Parathyroid adenoma (tissue), 2 donors: ENCODE measurements at regions not wholly inside any gene's neighbourhood (a gene's known extent, or its start where the extent isn't known, plus 50 kb on each side); places are given as distances from the start of the nearest gene placed in this dataset.

ENCODE experiments used
- H2AFZ ChIP-seq: fragments of 300-600 bp; sonication (generic); one replicate; pipeline ENCODE4 v1.7.0; 2017; ENCODE audit warnings: antibody characterized with exemption, mild to moderate bottlenecking
- H3K27ac ChIP-seq: fragments of 300-600 bp; sonication (generic); one replicate; pipeline ENCODE4 v1.7.0; 2017
- H3K27me3 ChIP-seq: fragments of 300-600 bp; sonication (generic); one replicate; pipeline ENCODE4 v1.7.0; 2017; ENCODE audit warnings: low read length; ENCODE audit not compliant: control insufficient read depth, insufficient read depth
- H3K36me3 ChIP-seq: fragments of 300-600 bp; sonication (generic); one replicate; pipeline ENCODE4 v1.7.0; 2017; ENCODE audit warnings: low read length; ENCODE audit not compliant: control insufficient read depth, insufficient read depth
- H3K4me1 ChIP-seq: fragments of 300-600 bp; sonication (generic); one replicate; pipeline ENCODE4 v1.7.0; 2017; ENCODE audit warnings: control low read depth
- H3K4me2 ChIP-seq: fragments of 300-600 bp; sonication (generic); one replicate; pipeline ENCODE4 v1.7.0; 2017; ENCODE audit warnings: low read length
- H3K4me3 ChIP-seq: fragments of 300-600 bp; sonication (generic); one replicate; pipeline ENCODE4 v1.7.0; 2017; ENCODE audit warnings: low read depth, low read length
- H3K79me2 ChIP-seq: fragments of 300-600 bp; sonication (generic); one replicate; pipeline ENCODE4 v1.7.0; 2017; ENCODE audit warnings: control low read depth
- H3K9ac ChIP-seq: fragments of 300-600 bp; sonication (generic); one replicate; pipeline ENCODE4 v1.7.0; 2017; ENCODE audit warnings: mild to moderate bottlenecking
- H3K9me3 ChIP-seq: fragments of 300-600 bp; sonication (generic); one replicate; pipeline ENCODE4 v1.7.0; 2017; ENCODE audit warnings: low read length; ENCODE audit not compliant: control insufficient read depth
- TF ChIP-seq, protein P1 (sequence below): fragments of 300-600 bp; sonication (generic); IDR thresholded peaks from one replicate; pipeline ENCODE4 v1.7.0; 2017; ENCODE audit warnings: antibody characterized with exemption, mild to moderate bottlenecking
- donor health status: primary hyperparathyroidism.

DNA sequence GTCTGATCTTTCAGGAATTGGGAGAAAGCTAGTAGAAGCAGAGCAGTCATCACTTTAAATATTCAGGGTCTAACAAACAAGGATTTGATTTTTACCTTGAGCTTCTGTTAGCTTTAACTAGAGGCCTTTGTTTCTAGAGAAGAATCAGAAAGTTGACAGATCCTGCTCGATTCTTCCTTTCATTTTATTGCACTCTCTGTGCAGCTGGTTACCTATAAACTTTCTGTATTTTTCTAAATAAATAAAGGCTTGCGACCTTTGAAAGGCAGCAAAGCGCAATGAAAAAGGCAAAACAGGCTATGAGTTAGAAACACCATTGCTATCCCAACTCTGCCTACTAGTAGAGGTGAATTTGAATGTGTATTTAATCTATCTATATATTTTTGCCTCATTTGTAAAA, 101.4 kb upstream of the NPY2R start:
- Histone ChIP-seq H3K4me3 (no peak overlapping the region), H3K4me2 (no peak overlapping the region), H3K36me3 (no peaks in the 10 kb centered on the region), H3K9me3 (no peaks in the 10 kb centered on the region), H2AFZ (no peak overlapping the region), H3K79me2 (no peaks in the 10 kb centered on the region), H3K27me3 (no peaks in the 10 kb centered on the region), H3K4me1 (no peaks in the 10 kb centered on the region), H3K9ac (no peak overlapping the region), H3K27ac (no peak overlapping the region)
- TF ChIP-seq, protein P1, sequence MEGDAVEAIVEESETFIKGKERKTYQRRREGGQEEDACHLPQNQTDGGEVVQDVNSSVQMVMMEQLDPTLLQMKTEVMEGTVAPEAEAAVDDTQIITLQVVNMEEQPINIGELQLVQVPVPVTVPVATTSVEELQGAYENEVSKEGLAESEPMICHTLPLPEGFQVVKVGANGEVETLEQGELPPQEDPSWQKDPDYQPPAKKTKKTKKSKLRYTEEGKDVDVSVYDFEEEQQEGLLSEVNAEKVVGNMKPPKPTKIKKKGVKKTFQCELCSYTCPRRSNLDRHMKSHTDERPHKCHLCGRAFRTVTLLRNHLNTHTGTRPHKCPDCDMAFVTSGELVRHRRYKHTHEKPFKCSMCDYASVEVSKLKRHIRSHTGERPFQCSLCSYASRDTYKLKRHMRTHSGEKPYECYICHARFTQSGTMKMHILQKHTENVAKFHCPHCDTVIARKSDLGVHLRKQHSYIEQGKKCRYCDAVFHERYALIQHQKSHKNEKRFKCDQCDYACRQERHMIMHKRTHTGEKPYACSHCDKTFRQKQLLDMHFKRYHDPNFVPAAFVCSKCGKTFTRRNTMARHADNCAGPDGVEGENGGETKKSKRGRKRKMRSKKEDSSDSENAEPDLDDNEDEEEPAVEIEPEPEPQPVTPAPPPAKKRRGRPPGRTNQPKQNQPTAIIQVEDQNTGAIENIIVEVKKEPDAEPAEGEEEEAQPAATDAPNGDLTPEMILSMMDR: no peak

DNA sequence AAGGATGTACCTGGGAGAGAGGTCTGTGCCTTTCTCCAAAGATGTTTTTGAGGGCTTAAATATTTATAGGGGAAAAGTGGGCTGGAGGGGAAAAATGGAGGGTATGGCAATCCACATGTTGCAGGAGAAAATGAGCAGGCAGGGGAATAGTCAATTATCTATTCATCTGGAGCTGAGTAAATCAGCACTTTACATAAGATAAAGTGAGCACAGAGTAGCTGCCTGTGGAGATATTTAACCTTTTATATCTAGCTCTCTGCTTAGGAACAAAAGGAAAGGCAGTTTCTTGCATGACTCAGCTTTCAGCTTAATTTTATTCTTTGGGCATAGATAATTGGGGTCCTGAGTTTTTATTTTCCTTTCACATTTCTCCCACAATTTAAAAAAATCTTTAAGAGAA, 93.6 kb upstream of the NPY2R start:
- H3K4me3 ChIP-seq: no peak overlapping the region
- H3K4me2 ChIP-seq: no peak overlapping the region
- TF ChIP-seq, protein P1: no peak
- H3K79me2 ChIP-seq: no peaks in the 10 kb centered on the region
- H3K27ac ChIP-seq: no peak overlapping the region
- H3K36me3 ChIP-seq: no peaks in the 10 kb centered on the region
- no peak overlapping the region for H2AFZ ChIP-seq
- H3K9ac ChIP-seq: no peak overlapping the region
- H3K4me1 ChIP-seq: no peaks in the 10 kb centered on the region
- no peaks in the 10 kb centered on the region for H3K27me3 ChIP-seq
- H3K9me3 ChIP-seq: no peaks in the 10 kb centered on the region

DNA sequence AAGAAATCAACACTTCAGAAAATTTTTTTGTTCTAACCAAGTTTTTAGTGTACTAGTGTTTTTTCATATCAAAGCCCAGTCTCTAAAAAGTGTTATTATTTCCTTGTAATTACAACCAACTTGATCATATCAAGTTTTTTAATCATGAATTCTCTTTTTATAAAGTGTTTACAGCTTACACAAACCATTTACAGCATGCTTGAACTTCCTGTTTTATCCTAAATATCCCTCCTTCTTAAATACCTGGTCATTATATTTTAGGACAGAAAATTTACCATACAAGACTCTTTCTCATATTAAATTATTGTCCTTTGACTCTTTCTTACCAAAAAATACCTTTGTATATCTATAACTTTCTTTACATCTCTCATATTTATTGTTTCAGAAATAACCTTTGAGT, 89.4 kb upstream of the NPY2R start:
- no peak overlapping the region for H3K9ac ChIP-seq
- H3K27ac ChIP-seq: no peak overlapping the region
- TF ChIP-seq, protein P1: no peak
- H3K9me3 ChIP-seq: no peaks in the 10 kb centered on the region
- no peak overlapping the region for H3K4me2 ChIP-seq
- H3K79me2 ChIP-seq: no peaks in the 10 kb centered on the region
- H3K36me3 ChIP-seq: no peaks in the 10 kb centered on the region
- no peak overlapping the region for H3K4me3 ChIP-seq
- no peak overlapping the region for H2AFZ ChIP-seq
- no peaks in the 10 kb centered on the region for H3K4me1 ChIP-seq
- H3K27me3 ChIP-seq: no peaks in the 10 kb centered on the region

DNA sequence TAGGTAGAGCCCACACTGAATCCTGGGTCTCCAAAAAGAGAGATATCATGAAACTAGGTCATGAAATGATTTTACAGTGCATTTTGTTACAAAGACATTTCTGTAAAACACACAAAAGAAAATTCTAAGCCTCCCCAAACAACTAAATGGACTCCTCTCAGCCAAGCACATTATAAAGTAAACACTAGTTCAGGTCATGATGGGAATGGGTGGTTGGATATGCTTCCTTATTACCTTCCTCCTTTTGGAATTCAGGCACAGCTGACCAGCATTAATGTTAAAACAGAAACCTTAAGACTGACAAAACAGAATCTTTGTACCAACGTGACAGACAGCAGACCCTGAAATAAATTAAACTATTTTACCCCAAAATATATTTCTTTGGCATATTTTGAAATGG, 87.9 kb upstream of the NPY2R start:
- Histone ChIP-seq H3K4me2 (no peak overlapping the region), H3K4me1 (no peaks in the 10 kb centered on the region), H2AFZ (no peak overlapping the region), H3K79me2 (no peaks in the 10 kb centered on the region), H3K9ac (no peak overlapping the region), H3K36me3 (no peaks in the 10 kb centered on the region), H3K4me3 (no peak overlapping the region), H3K27ac (no peak overlapping the region), H3K9me3 (no peaks in the 10 kb centered on the region), H3K27me3 (no peaks in the 10 kb centered on the region)
- TF ChIP-seq, protein P1: no peak

DNA sequence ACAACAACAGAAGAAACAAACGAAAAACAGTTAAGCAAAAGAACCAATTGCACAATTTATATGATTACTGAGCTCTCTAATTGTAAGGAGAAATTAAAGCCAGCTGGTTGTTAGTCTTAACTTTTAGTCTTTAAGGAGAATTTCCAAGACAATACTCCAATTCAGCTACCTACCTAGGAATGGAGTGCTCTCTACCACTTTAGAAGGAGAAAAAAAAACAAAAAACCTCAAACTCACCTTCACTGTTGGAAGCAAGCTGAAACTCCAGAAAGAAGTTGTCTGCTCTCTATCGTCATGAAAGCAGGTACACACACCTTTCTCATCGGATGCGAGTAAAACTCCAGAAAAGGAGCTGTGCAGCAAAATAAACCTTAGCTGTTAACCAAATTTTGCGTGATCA, 86.1 kb upstream of the NPY2R start:
- Histone ChIP-seq H3K4me2 (no peak overlapping the region), H3K4me1 (no peaks in the 10 kb centered on the region), H3K9ac (no peak overlapping the region), H3K36me3 (no peaks in the 10 kb centered on the region), H2AFZ (no peak overlapping the region), H3K27ac (no peak overlapping the region), H3K79me2 (no peaks in the 10 kb centered on the region), H3K9me3 (no peaks in the 10 kb centered on the region), H3K27me3 (no peaks in the 10 kb centered on the region), H3K4me3 (no peak overlapping the region)
- TF ChIP-seq, protein P1: no peak
